HFFc6 (cell line): ENCODE measurements at regions not wholly inside any gene's neighbourhood (a gene's known extent, or its start where the extent isn't known, plus 50 kb on each side); places are given as distances from the start of the nearest gene placed in this dataset.
A peak's percentile ranks its signal among the peaks of the same experiment; 100 is the strongest.

Source experiments
- DNase-seq: peaks from one replicate; pipeline ENCODE4 v3.0.0-alpha.2; 2018
- H3K27ac Mint-ChIP-seq: 2 replicates; pipeline ENCODE4 v1.8.0; 2020; ENCODE audit warnings: mild to moderate bottlenecking, mixed read lengths
- H3K27me3 Mint-ChIP-seq: 2 replicates; pipeline ENCODE4 v1.8.0; 2021; ENCODE audit warnings: mild to moderate bottlenecking, moderate library complexity, mixed read lengths; ENCODE audit not compliant: insufficient read depth
- H3K36me3 Mint-ChIP-seq: 2 replicates; pipeline ENCODE4 v1.8.0; 2021; ENCODE audit warnings: low read depth, mixed read lengths
- H3K4me1 Mint-ChIP-seq: 2 replicates; pipeline ENCODE4 v1.8.0; 2020; ENCODE audit warnings: low read depth, mixed read lengths
- H3K4me3 Mint-ChIP-seq: 2 replicates; pipeline ENCODE4 v1.8.0; 2020; ENCODE audit warnings: mild to moderate bottlenecking, moderate library complexity, mixed read lengths
- H3K9me3 Mint-ChIP-seq: 2 replicates; pipeline ENCODE4 v1.8.0; 2020; ENCODE audit warnings: mild to moderate bottlenecking, mixed read lengths
- TF ChIP-seq, protein P1 (sequence below): fragments of 200-600 bp; sonication (generic); IDR thresholded peaks from 2 replicates; pipeline ENCODE4 v1.5.0; 2021; ENCODE audit warnings: antibody characterized with exemption, mild to moderate bottlenecking

DNA sequence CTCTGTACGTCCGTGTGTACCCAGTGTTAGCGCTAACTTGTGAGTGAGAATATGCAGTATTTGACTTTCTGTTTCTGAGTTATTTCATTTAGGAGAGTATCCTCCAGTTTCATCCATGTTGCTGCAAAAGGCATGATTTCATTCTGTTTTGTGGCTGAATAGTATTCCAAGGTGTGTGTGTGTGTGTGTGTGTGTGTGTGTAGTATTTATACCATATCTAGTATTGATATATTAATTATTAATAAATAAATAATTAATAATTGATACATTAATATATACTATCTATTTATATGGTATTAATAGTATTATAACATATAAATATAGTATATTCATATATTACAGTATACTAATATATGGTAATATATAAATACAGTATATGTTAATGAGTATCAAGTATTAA, 101.8 kb upstream of the CCND2 start:
- Mint-ChIP-seq H3K4me1 (peaks cover 11% of the 10 kb centered on the region; the same call in 1 of the 2 replicates), H3K36me3 (no peaks in the 10 kb centered on the region; the same call in 1 of the 2 replicates), H3K9me3 (peaks cover 6% of the 10 kb centered on the region; the same call in 1 of the 2 replicates), H3K27me3 (peaks cover 6% of the 10 kb centered on the region), H3K27ac (no peak overlapping the region), H3K4me3 (no peak overlapping the region)
- TF ChIP-seq, protein P1, sequence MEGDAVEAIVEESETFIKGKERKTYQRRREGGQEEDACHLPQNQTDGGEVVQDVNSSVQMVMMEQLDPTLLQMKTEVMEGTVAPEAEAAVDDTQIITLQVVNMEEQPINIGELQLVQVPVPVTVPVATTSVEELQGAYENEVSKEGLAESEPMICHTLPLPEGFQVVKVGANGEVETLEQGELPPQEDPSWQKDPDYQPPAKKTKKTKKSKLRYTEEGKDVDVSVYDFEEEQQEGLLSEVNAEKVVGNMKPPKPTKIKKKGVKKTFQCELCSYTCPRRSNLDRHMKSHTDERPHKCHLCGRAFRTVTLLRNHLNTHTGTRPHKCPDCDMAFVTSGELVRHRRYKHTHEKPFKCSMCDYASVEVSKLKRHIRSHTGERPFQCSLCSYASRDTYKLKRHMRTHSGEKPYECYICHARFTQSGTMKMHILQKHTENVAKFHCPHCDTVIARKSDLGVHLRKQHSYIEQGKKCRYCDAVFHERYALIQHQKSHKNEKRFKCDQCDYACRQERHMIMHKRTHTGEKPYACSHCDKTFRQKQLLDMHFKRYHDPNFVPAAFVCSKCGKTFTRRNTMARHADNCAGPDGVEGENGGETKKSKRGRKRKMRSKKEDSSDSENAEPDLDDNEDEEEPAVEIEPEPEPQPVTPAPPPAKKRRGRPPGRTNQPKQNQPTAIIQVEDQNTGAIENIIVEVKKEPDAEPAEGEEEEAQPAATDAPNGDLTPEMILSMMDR = no peak
- DNase-seq = no peak

DNA sequence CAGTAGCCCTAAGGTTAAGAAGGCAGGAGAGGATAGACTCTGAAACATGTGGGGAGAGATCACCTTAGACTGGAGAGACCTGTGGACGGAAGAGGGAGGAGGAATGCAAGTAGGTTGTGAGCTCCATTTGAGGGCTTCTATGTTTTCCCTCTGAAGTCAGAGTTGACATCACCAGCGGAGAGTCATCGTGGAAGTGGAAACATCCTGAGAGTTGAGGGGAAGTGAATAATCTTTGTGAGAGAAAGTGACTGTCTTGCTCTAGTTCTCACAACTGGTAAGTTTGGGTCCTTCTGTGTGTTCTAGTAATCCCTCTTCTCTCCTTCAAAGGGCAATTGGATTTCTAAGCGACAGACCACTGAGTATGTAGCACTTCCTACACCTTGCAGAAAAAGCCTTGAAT, 103.6 kb upstream of the CCND2 start:
- H3K27me3 Mint-ChIP-seq = peaks cover 8% of the 10 kb centered on the region
- H3K36me3 Mint-ChIP-seq = no peaks in the 10 kb centered on the region; the same call in 1 of the 2 replicates
- DNase-seq = no peak
- H3K4me1 Mint-ChIP-seq = peaks cover 11% of the 10 kb centered on the region; the same call in 1 of the 2 replicates
- TF ChIP-seq, protein P1 = no peak
- no peak overlapping the region for H3K27ac Mint-ChIP-seq
- peaks cover 6% of the 10 kb centered on the region; the same call in 1 of the 2 replicates for H3K9me3 Mint-ChIP-seq
- no peak overlapping the region for H3K4me3 Mint-ChIP-seq

DNA sequence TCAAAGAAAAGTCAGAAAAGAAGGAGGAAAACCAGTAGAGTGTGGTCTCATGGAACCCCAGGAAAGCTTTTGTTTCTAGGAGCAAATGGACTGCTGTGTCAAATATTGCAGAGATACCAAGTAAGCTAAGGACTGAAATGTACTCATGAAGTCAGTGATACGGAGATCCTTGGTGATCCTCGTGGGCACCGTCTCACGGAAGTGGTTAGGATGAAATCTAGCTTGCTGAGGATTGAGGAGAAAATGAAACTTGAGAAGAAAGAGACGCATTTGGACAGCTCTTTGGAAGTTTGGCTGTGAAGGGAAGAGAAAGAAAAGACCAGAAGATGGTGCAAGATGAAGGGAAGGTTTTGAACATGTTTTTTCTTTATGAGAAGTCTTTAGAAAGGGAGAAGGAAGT, 104.0 kb upstream of the CCND2 start:
- Mint-ChIP-seq H3K36me3 (no peaks in the 10 kb centered on the region; the same call in 1 of the 2 replicates), H3K27me3 (peaks cover 9% of the 10 kb centered on the region), H3K9me3 (peaks cover 6% of the 10 kb centered on the region; the same call in 1 of the 2 replicates), H3K4me1 (peaks cover 11% of the 10 kb centered on the region; the same call in 1 of the 2 replicates), H3K27ac (no peak overlapping the region), H3K4me3 (no peak overlapping the region)
- TF ChIP-seq, protein P1 = no peak
- no peak for DNase-seq

DNA sequence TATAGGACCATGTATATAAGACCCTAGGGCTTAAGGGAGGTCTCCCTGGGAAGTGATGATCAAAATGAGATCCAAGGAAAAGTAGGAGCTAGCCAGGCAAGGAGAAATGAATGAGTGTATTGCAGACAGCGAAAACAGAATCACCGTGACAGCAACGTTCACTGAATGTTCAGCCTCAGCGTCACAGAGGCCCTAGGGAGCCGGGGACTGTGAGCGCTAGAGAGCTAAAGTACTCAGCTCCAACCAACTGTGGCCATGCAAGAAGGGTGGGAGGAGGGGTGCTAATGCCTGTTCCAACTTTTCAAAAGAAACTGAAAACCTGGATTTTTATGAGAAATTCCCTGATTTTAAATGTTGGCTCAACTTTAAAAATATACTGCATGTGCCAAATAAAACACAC, 105.5 kb upstream of the CCND2 start:
- TF ChIP-seq, protein P1 = no peak
- Mint-ChIP-seq H3K4me1 (peaks cover 6% of the 10 kb centered on the region; the same call in 1 of the 2 replicates), H3K9me3 (peaks cover 11% of the 10 kb centered on the region; the same call in 1 of the 2 replicates), H3K4me3 (no peak overlapping the region), H3K27me3 (peaks cover 9% of the 10 kb centered on the region), H3K36me3 (no peaks in the 10 kb centered on the region; the same call in 1 of the 2 replicates), H3K27ac (no peak overlapping the region)
- DNase-seq = no peak

DNA sequence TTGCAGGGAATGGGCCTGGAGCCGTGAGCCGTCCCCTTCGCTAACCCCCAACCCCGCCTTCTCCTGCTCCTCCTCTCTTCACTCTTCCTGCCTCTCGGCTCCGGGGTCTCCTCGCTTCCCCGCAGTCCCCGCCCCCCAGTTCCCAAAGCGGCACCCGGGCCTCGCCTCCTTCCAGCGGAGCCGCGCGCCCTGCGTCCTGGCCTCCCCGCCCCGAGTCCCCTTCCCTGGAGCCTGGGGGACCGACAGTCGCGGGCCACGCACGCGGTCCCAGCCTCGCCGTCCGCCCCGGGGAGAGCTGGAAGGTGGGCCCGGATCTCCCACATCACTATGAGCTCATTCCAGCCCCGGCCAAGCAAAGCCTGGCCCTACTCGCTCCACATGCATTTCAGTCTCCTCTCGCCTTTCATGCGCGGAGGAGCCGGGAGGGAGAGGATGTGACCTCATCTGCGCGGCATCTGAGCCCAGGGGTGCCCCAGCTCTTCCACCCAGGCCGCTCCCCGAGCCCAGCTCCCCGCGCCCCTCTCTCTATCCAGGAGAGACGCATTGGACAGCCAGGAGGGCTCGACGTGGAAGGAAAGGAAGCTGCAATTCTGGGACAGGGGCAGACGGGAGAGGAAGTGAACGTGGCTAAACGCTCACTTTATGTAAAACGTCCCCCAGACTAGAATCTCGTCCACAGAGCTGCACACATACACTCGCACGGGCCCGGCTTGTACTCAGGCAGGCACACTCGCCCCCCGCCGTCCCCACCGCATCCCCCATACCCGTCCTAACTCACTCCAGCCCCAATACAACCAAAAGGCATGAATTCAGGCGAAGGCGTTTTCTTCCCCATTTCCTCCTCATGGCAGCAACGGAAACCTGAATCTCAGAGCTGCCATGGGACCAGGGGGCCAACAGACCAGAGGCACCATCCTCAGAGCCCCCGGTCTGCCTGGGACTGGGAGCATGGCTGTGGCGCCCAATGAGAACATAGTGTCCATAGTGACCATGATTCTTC, 108.7 kb upstream of the CCND2 start:
- no peaks in the 10 kb centered on the region; the same call in 1 of the 2 replicates for H3K4me1 Mint-ChIP-seq
- H3K36me3 Mint-ChIP-seq = no peaks in the 10 kb centered on the region; the same call in 1 of the 2 replicates

More for the DNA sequence above, 108.7 kb upstream of the CCND2 start:
- peaks cover 16% of the 10 kb centered on the region for H3K9me3 Mint-ChIP-seq
- peak overlapping the region; percentile 61; the same call in 1 of the 2 replicates for H3K27ac Mint-ChIP-seq
- peaks cover 6% of the 10 kb centered on the region for H3K27me3 Mint-ChIP-seq
- TF ChIP-seq, protein P1 = no peak
- peak; percentile 37 for DNase-seq
- peak overlapping the region; percentile 73; the same call in 1 of the 2 replicates for H3K4me3 Mint-ChIP-seq
